Hindlimb muscle (tissue), 1 donor: ENCODE measurements at regions not wholly inside any gene's neighbourhood (a gene's known extent, or its start where the extent isn't known, plus 50 kb on each side); places are given as distances from the start of the nearest gene placed in this dataset.

ENCODE experiments used
- DNase-seq: peaks from one replicate; pipeline ENCODE4 v3.0.0-alpha.2; 2013

GRCh38 chr13:50071379-50071778 is 56.1 kb downstream of the KCNRG start:
- DNase-seq: no peak

GRCh38 chr13:50072676-50073075 is 57.4 kb downstream of the KCNRG start:
- no peak for DNase-seq

GRCh38 chr13:50073340-50073739 is 58.1 kb downstream of the KCNRG start:
- no peak for DNase-seq

- no peak for DNase-seq
These were observed 59.6 kb downstream of the KCNRG start for GRCh38 chr13:50074843-50075242.

GRCh38 chr13:50075619-50076097 is 60.4 kb downstream of the KCNRG start:
- no peak for DNase-seq

- DNase-seq: no peak
These were observed 62.2 kb downstream of the KCNRG start for GRCh38 chr13:50077431-50077830.

GRCh38 chr13:50078231-50078894 is 63.1 kb downstream of the KCNRG start:
- no peak for DNase-seq

GRCh38 chr13:50078895-50079654 is 63.8 kb downstream of the KCNRG start:
- DNase-seq: no peak

GRCh38 chr13:50079655-50080202 is 64.5 kb downstream of the KCNRG start:
- DNase-seq: no peak

- DNase-seq: peak; percentile 59
These were observed 65.1 kb downstream of the KCNRG start for GRCh38 chr13:50080203-50080910.

- DNase-seq: peak; percentile 60
These were observed 65.9 kb downstream of the KCNRG start for GRCh38 chr13:50080911-50081678.

GRCh38 chr13:50081679-50082425 is 66.6 kb downstream of the KCNRG start:
- DNase-seq: peak; percentile 99

GRCh38 chr13:50082426-50083281 is 67.4 kb downstream of the KCNRG start:
- peak; percentile 66 for DNase-seq

GRCh38 chr13:50085063-50085462 is 69.8 kb downstream of the KCNRG start:
- peak; percentile 52 for DNase-seq

- no peak for DNase-seq
These were observed 74.4 kb downstream of the KCNRG start for GRCh38 chr13:50089633-50090032.

GRCh38 chr13:50090211-50090610 is 75.0 kb downstream of the KCNRG start:
- DNase-seq: no peak

- DNase-seq: no peak
These were observed 79.5 kb downstream of the KCNRG start for GRCh38 chr13:50094615-50095293.

- DNase-seq: no peak
These were observed 83.4 kb downstream of the KCNRG start for GRCh38 chr13:50098693-50099092.

GRCh38 chr13:50099473-50099872 is 84.2 kb downstream of the KCNRG start:
- DNase-seq: no peak

GRCh38 chr13:50101590-50101989 is 86.3 kb downstream of the KCNRG start:
- no peak for DNase-seq
